ENCODE measurements at regions not wholly inside any gene's neighbourhood (a gene's known extent, or its start where the extent isn't known, plus 50 kb on each side); places are given as distances from the start of the nearest gene placed in this dataset.

DNA sequence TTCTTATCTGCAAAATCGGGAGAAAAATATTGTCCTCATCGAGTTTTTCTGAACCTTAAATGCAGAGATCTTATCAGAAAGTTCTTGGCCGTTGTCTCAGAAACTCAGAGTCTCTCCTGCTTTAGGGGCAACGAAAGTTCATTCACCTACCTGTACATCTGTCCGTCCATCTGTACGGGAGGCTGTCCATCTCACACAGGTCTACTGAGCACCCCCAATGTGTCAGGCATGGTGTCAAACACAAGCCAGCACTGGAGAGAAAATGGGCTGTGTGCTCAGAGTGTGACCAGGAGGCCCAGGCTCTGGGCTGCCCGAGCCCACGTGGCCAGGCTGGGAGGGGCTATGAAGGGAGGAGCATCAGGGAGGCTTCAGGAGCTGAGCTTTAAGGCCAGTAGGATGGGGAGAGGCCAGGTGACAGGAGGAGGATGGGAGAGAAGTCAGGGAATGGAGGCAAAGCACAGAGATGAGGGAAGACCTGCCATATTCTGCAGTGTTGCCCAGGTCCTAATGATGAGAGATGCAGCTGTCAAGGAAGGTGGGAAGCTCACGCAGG, 62.4 kb upstream of the MYEOV start:
- Mint-ChIP-seq H3K27ac (no peak overlapping the region), H3K4me3 (no peak overlapping the region), H3K36me3 (peaks cover 0 to 15% (median 3%) of the 10 kb centered on the region in 5 donors), H3K27me3 (peaks cover 10 to 18% (median 13%) of the 10 kb centered on the region in 5 donors), H3K4me1 (no peaks in the 10 kb centered on the region), H3K9me3 (peaks cover 3 to 17% (median 9%) of the 10 kb centered on the region in 11 donors)
- Histone ChIP-seq H3K27ac (ENCODE audit: low read depth, low read length) (no peak overlapping the region), H3K4me1 (ENCODE audit: control insufficient read depth in 2 of 2, insufficient read depth in 2 of 2, low read length in 2 of 2) (no peaks in the 10 kb centered on the region), H3K27me3 (ENCODE audit: control insufficient read depth in 2 of 2, insufficient read depth in 2 of 2, low read length in 2 of 2) (no peaks in the 10 kb centered on the region), H3K4me3 (ENCODE audit: low read length) (no peak overlapping the region), H3K36me3 (ENCODE audit: control insufficient read depth in 2 of 3, insufficient read depth in 3 of 3, low read length in 3 of 3) (no peaks in the 10 kb centered on the region), H3K9me3 (ENCODE audit: control insufficient read depth in 2 of 3, low read length in 3 of 3) (no peaks in the 10 kb centered on the region)
- CTCF ChIA-PET: no interaction called here
- DNase-seq (no peak), ATAC-seq (no peak)
- intact Hi-C loops (cut with micrococcal nuclease): no loop called here
- POLR2A ChIA-PET: interaction anchor here (0.7 kb wide), 1 partner anchor 147 kb away, joined by 3 read pairs; no protein-coding TSS in a partner anchor

GRCh38 chr11:69232821-69233743, 60.9 kb upstream of the MYEOV start:
- no peaks in the 10 kb centered on the region for H3K27me3 ChIP-seq (ENCODE audit: control insufficient read depth in 2 of 2, insufficient read depth in 2 of 2, low read length in 2 of 2)
- CTCF ChIA-PET: no interaction called here
- H3K9me3 ChIP-seq (ENCODE audit: control insufficient read depth in 2 of 3, low read length in 3 of 3): no peaks in the 10 kb centered on the region
- no peak for ATAC-seq
- POLR2A ChIA-PET: no interaction called here
- H3K27ac ChIP-seq (ENCODE audit: low read depth, low read length): no peak overlapping the region
- no peak overlapping the region for H3K4me3 Mint-ChIP-seq
- intact Hi-C loops (cut with micrococcal nuclease): no loop called here
- H3K4me1 Mint-ChIP-seq: no peaks in the 10 kb centered on the region
- H3K4me3 ChIP-seq (ENCODE audit: low read length): no peak overlapping the region
- DNase-seq: no peak
- H3K9me3 Mint-ChIP-seq: peaks cover 0 to 9% (median 0%) of the 10 kb centered on the region in 11 donors
- no peaks in the 10 kb centered on the region for H3K36me3 ChIP-seq (ENCODE audit: control insufficient read depth in 2 of 3, insufficient read depth in 3 of 3, low read length in 3 of 3)
- peak overlapping the region in 1 of 9 donors; percentile 13 for H3K27ac Mint-ChIP-seq
- H3K27me3 Mint-ChIP-seq: peaks cover 0 to 8% (median 4%) of the 10 kb centered on the region in 5 donors
- H3K4me1 ChIP-seq (ENCODE audit: control insufficient read depth in 2 of 2, insufficient read depth in 2 of 2, low read length in 2 of 2): no peaks in the 10 kb centered on the region
- peaks cover 0 to 7% (median 0%) of the 10 kb centered on the region in 5 donors for H3K36me3 Mint-ChIP-seq

DNA sequence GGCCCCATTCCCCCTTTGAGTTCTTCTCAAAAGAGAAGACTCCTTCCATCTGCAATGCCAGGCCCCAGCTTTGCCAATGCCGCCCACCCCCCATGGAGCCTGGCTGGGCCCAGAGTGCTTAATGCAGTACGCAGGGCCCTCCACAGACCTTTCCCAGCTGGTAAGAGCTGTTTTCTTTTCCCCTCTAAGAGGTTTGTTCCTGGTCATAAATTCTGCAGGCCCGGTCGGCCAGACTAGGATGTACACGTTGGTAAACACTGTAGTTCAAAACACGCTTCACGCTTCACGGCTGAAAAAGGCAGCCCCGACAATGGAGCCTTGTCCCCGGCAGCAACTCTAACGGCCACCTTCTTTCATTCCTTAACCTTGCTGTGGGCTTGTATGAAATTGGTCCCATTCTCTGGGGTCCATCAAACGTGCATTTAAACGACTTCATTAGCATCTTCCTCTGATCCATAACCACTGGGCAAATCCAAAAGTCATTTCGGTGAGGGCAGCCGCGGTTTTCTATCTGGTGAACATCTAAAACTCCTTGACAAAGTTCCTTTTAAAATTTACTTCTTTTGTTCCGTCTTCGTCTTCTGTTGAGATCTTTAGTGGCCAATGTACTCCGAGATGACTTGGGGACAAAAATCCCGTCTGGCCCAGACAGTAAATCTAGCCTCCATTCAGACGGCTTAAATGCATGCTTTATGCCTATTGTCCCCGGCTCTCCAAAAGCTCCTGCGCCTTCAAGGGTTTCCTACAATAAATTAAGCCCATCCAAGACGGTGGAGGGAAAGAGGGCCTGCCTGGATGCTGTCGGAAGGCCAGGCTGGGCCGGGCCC, 60.0 kb upstream of the MYEOV start:
- CTCF ChIA-PET: no interaction called here

DNA sequence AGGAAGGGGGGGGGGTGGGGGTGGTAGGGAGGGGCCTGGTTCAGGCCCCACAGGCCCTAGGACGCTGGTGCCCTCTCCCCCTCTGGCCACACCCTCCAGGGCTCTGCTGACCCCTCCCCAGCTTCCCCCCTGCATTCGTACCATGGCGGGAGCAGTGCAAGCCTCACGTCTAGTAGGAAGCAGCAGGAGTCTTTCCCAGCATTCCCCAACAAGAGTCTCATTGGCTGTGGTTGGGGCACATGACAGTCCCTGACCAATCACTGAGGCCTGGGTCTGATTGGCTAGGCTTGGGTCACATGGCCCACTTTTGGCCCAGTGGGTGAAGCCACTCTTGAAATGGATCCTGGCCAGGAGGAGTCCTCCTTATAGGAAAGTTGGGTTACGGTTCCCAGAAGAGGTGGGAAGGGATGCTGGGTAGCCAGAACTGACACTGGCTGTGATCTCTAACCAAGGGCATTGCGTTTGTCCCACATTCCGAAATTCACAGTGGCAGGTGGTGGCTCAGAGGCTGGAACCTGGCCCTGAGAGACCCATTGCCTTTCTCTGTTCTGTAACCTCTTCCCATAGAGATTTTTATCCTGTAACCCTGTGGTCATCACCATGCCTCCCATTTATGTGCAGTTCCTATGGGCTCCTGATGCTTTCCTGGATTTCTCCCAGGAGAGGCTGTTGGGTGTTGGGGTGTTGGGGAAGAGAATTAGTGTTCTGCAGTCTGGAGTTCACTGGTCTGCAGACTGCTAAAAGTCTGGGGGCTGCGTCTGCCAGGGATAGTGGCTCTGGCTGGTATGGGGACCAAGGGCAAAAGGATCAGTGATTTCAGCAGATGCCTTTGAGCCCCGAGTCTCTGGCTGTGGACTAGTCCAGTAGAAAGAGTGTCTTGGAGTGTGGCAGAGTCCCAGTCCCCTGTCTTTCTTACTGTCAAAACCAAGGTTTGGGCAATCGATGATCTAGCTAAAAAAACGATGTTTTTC, 58.9 kb upstream of the MYEOV start:
- no peak overlapping the region for H3K27ac Mint-ChIP-seq
- ChIA-PET POLR2A (no interaction called here), CTCF (no interaction called here)
- Histone ChIP-seq H3K36me3 (ENCODE audit: control insufficient read depth in 2 of 3, insufficient read depth in 3 of 3, low read length in 3 of 3) (no peaks in the 10 kb centered on the region), H3K9me3 (ENCODE audit: control insufficient read depth in 2 of 3, low read length in 3 of 3) (no peaks in the 10 kb centered on the region), H3K4me1 (ENCODE audit: control insufficient read depth in 2 of 2, insufficient read depth in 2 of 2, low read length in 2 of 2) (no peaks in the 10 kb centered on the region), H3K27me3 (ENCODE audit: control insufficient read depth in 2 of 2, insufficient read depth in 2 of 2, low read length in 2 of 2) (no peaks in the 10 kb centered on the region), H3K4me3 (ENCODE audit: low read length) (no peak overlapping the region), H3K27ac (ENCODE audit: low read depth, low read length) (no peak overlapping the region)
- no peaks in the 10 kb centered on the region for H3K4me1 Mint-ChIP-seq
- peaks cover 0 to 9% (median 1%) of the 10 kb centered on the region in 11 donors for H3K9me3 Mint-ChIP-seq
- intact Hi-C loops (cut with micrococcal nuclease): no loop called here
- peaks cover 0 to 7% (median 0%) of the 10 kb centered on the region in 5 donors for H3K36me3 Mint-ChIP-seq
- H3K27me3 Mint-ChIP-seq: peaks cover 0 to 7% (median 4%) of the 10 kb centered on the region in 5 donors
- H3K4me3 Mint-ChIP-seq: no peak overlapping the region
- no peak for DNase-seq
- ATAC-seq: no peak

More for the DNA sequence above, 60.0 kb upstream of the MYEOV start:
- no peak overlapping the region for H3K4me3 ChIP-seq (ENCODE audit: low read length)
- Mint-ChIP-seq H3K9me3 (peaks cover 0 to 9% (median 1%) of the 10 kb centered on the region in 11 donors), H3K27me3 (peaks cover 0 to 7% (median 4%) of the 10 kb centered on the region in 5 donors), H3K27ac (no peak overlapping the region), H3K4me3 (no peak overlapping the region), H3K36me3 (peaks cover 0 to 7% (median 0%) of the 10 kb centered on the region in 5 donors), H3K4me1 (no peaks in the 10 kb centered on the region)
- intact Hi-C loops (cut with micrococcal nuclease): no loop called here
- no peaks in the 10 kb centered on the region for H3K9me3 ChIP-seq (ENCODE audit: control insufficient read depth in 2 of 3, low read length in 3 of 3)
- POLR2A ChIA-PET: no interaction called here
- DNase-seq: no peak
- H3K27ac ChIP-seq (ENCODE audit: low read depth, low read length): no peak overlapping the region
- no peaks in the 10 kb centered on the region for H3K36me3 ChIP-seq (ENCODE audit: control insufficient read depth in 2 of 3, insufficient read depth in 3 of 3, low read length in 3 of 3)
- H3K27me3 ChIP-seq (ENCODE audit: control insufficient read depth in 2 of 2, insufficient read depth in 2 of 2, low read length in 2 of 2): no peaks in the 10 kb centered on the region
- no peaks in the 10 kb centered on the region for H3K4me1 ChIP-seq (ENCODE audit: control insufficient read depth in 2 of 2, insufficient read depth in 2 of 2, low read length in 2 of 2)
- ATAC-seq: no peak

GRCh38 chr11:69238573-69239351, 55.2 kb upstream of the MYEOV start:
- CTCF ChIA-PET: no interaction called here
- intact Hi-C loops (cut with micrococcal nuclease): no loop called here

More at GRCh38 chr11:69238573-69239351, 55.2 kb upstream of the MYEOV start:
- Mint-ChIP-seq H3K9me3 (peaks cover 0 to 3% (median 0%) of the 10 kb centered on the region in 11 donors), H3K27ac (no peak overlapping the region), H3K4me3 (no peak overlapping the region), H3K4me1 (peaks cover 10 to 23% (median 21%) of the 10 kb centered on the region in 7 donors), H3K36me3 (peaks cover 0 to 4% (median 0%) of the 10 kb centered on the region in 5 donors), H3K27me3 (peaks cover 0 to 3% (median 0%) of the 10 kb centered on the region in 5 donors)
- peak in 1 of 9 donors; percentile 40 for DNase-seq
- no peak overlapping the region for H3K27ac ChIP-seq (ENCODE audit: low read depth, low read length)
- no peak for ATAC-seq
- H3K36me3 ChIP-seq (ENCODE audit: control insufficient read depth in 2 of 3, insufficient read depth in 3 of 3, low read length in 3 of 3): no peaks in the 10 kb centered on the region
- H3K9me3 ChIP-seq (ENCODE audit: control insufficient read depth in 2 of 3, low read length in 3 of 3): no peaks in the 10 kb centered on the region
- H3K27me3 ChIP-seq (ENCODE audit: control insufficient read depth in 2 of 2, insufficient read depth in 2 of 2, low read length in 2 of 2): no peaks in the 10 kb centered on the region
- POLR2A ChIA-PET: interaction anchor here (0.7 kb wide), 1 partner anchor 15 kb away, joined by 3 read pairs; no protein-coding TSS in a partner anchor
- no peak overlapping the region for H3K4me3 ChIP-seq (ENCODE audit: low read length)
- H3K4me1 ChIP-seq (ENCODE audit: control insufficient read depth in 2 of 2, insufficient read depth in 2 of 2, low read length in 2 of 2): peaks cover 0 to 16% of the 10 kb centered on the region in 2 donors
